A204.1 (cell line): ENCODE measurements at regions not wholly inside any gene's neighbourhood (a gene's known extent, or its start where the extent isn't known, plus 50 kb on each side); places are given as distances from the start of the nearest gene placed in this dataset.
"Not testable (repeated sequence)": the region's sequence is repeated elsewhere in the genome, so short reads cannot be mapped to it uniquely, and the experiment has no call there.

Experiments used
- FAIRE-seq: peaks from 2 replicates; lab custom pipeline; 2012; peaks lifted over from hg19 to GRCh38; lab: Jason Lieb, UNC

GRCh38 chr14:58752771-58753201 lies 115.0 kb downstream of the DACT1 start:
- no peak for FAIRE-seq

GRCh38 chr14:58755031-58755925 lies 117.5 kb downstream of the DACT1 start:
- no peak for FAIRE-seq

GRCh38 chr14:58760121-58760520 lies 122.4 kb downstream of the DACT1 start:
- no peak for FAIRE-seq

GRCh38 chr14:58762629-58763028 lies 124.9 kb downstream of the DACT1 start:
- no peak for FAIRE-seq

GRCh38 chr14:58763210-58763609 lies 125.4 kb downstream of the DACT1 start:
- no peak for FAIRE-seq

- no peak for FAIRE-seq
These were observed 127.7 kb downstream of the DACT1 start for GRCh38 chr14:58765418-58765831.

GRCh38 chr14:58765843-58766242 lies 128.1 kb downstream of the DACT1 start:
- FAIRE-seq = no peak

DNA sequence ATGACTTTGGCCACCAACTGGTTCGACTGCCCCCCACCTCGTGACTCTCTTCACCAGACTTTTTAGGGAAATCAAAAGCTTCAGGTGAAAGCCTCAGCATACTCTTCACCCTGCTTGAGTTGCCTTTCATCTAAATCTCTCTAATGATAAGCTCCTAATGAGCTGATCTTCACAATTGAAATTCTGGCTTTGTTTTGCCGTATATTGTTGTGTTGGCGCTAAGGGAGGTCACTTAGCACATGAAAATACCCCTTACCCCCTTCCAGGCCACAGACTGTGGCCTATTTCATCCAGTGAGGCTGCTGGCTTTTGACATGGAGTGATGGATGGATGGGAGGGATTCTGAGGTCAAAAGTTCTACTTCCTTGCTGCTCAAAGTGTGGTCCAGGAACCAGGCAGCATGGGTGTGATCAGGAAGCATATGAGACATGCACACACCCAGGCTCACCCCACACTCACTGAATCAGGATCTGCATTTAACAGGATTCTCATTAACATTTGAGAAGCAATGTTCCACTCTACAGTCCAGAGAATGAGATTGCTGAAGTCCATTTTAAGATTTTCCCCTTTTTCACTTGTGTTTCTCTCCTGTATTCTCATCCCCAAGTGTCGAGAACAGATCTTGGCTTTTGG lies 131.4 kb downstream of the DACT1 start:
- no peak for FAIRE-seq

GRCh38 chr14:58769771-58770170 lies 132.0 kb downstream of the DACT1 start:
- no peak for FAIRE-seq

DNA sequence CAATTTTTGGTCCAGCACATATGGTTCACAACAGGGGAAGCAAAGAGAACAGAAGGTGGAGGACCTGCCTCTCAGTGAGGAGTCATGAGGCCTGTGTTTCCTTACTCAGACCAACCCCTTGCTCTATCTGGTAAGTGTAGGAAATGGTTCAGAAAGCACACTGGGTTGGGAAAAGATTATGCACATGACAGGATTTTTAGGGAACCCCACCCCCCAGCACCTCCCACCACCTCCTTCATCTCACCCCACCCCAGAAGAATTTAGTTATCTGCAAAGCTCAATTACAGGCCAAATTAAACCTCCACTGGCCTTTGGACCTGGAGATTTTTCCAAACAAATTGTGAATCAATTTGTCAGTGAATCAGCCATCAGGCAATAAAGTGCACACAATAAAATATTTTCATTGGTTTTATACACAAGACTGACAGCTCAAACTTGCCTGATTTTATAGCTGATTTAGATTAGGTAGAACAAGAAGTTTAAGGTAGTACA lies 132.8 kb downstream of the DACT1 start:
- FAIRE-seq = no peak

DNA sequence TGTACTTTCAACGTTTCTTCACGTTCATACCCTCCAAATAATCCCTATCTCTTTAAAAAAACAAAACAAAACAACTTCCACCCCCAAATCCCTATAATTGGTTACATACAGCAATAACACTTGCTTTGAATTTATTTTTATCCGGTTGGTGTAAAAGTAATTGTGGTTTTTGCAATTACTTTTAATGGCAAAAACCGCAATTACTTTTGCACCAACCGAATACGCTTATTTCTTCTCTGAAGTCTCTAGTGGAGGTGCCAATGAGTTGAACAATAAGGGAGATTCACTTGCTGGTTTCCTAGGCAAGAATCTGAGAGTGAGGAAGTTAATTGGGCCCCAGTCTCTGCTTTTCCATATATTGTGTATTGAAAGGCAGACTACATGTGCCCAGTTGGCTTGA lies 133.3 kb downstream of the DACT1 start:
- FAIRE-seq = no peak

DNA sequence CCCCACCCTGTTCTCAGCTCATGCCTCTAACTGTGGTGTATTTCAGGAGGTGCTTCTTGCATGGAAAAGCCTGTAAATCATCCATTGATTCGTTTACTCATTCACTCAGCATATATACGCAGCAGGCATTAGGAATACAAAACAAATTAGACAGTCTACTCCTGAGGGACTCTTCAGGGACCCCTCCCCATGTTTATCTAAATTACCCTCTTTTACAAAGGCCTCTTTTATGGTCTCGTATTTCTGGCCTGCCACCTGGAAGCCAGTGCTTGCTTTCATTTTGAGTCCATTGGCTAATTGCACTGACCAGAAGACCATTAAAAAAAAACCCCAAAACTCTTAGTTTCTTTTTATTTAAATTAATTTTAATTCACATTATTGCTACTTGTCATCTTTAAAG lies 134.4 kb downstream of the DACT1 start:
- FAIRE-seq = no peak

- FAIRE-seq = no peak
These were observed 135.2 kb downstream of the DACT1 start for GRCh38 chr14:58772794-58773620.

DNA sequence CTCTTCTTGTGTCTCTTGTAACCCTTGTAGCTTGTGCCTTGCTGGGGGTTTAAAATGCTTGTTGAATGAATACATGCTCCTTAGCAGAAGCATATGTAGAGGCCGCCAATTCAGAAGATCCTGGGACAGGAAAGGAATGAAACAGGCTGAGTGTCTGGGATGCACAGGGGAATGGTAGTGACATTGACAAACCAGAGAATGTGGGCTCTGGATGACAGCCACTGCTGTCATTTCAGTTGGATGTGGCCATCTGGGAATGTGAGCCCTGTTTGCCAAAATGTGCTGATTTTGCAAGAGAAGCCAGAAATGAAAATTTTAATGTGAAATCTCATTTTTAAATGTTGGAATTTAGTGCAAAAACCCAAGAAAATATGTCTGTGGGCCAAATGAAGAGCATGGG lies 136.8 kb downstream of the DACT1 start:
- FAIRE-seq = no peak

DNA sequence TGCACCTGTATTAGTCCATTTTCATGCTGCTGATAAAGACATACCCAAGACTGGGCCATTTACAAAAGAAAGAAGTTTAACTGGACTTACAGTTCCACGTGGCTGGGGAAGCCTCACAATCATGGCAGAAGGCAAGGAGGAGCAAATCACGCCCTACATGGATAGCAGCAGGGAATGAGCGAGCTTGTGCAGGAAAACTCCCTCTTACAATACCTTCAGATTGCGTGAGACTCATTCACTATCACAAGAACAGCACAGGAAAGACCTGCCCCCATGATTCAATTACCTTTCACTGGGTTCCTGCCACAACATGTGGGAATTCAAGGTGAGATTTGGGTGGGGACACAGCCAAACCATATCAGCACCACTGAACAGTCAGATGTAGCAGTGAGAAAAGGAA lies 137.4 kb downstream of the DACT1 start:
- FAIRE-seq = not testable (repeated sequence)

GRCh38 chr14:58776516-58776915 lies 138.8 kb downstream of the DACT1 start:
- FAIRE-seq = no peak

GRCh38 chr14:58777541-58777979 lies 139.8 kb downstream of the DACT1 start:
- FAIRE-seq = no peak

DNA sequence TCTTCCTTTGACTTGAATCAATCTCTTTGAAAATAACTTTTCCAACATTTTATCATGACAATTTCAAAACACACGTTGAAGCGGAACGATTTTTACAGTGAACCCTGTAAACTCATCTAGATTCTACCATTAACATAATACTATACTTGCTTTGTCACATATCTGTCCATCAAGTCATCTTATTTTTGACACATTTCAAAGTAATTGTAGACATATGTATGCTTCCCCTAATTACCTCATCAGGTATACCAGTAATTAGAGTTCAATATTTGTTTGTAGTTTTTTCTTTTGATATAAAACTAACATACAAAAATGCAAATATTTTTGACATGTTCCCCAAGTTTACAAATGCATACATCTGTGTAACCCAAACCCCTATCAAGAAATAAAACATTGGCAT lies 140.4 kb downstream of the DACT1 start:
- FAIRE-seq = no peak

DNA sequence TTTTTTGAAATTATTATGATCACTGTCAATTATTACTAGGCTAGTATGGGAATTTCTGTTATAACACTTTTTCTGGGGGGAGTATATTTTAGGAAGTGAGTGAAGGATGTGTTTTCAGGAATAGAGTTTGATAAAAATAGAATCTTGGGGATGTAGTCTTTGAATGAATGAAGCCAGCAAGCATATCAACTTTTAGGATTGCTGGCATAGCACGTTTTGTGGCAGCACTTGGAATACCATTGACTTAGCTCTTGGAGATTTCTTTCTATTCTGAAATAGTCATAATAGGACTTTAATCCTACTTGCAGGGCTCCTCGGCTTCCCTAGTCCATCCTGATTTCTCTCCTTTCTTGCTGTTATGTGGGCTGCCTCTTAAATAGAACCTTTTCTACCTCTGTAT lies 141.6 kb downstream of the DACT1 start:
- FAIRE-seq = no peak

GRCh38 chr14:58780185-58780584 lies 142.4 kb downstream of the DACT1 start:
- no peak for FAIRE-seq

- no peak for FAIRE-seq
These were observed 142.8 kb downstream of the DACT1 start for GRCh38 chr14:58780605-58781004.

DNA sequence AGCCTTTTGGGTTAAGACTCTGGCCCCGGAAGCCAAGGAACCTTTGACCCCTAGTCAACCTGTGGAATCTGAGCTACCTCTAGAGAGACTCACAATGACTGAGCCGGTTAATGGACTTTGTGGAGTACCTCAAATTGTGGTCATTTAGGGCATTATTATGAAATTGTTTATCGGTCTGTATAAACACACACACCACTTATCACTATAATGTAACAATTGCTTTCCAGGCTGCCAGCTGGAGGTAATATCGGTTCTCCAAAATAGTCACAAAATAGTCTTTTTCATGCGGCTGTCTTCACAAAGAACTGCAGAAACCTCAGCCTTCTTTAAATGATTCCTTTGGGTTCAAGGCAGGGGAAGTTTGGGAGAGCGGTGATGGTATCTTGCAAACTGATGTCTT lies 144.2 kb downstream of the DACT1 start:
- no peak for FAIRE-seq
